ENCODE measurements at regions not wholly inside any gene's neighbourhood (a gene's known extent, or its start where the extent isn't known, plus 50 kb on each side); places are given as distances from the start of the nearest gene placed in this dataset.

DNA sequence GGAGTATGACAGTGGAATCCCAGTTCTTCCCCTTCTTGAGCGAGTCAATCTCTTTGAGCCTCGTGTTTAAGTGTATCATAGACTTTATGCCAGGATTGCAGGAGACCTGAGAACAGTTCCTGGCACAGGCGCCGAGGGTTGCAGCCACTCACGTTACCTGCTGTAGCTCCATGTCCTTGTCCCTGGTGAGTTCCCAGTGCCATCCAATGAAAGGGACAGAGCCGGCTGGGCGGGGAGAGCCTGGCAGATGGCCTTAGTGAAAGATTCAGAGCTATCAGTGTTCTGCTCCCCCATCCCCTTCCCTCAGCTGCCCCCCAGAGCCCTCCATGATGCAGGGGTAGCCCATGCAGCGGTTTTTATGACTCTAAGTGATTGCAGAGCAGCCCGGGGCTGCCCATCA, 554.0 kb downstream of the BNC2 start:
- TF ChIP-seq, protein P1, sequence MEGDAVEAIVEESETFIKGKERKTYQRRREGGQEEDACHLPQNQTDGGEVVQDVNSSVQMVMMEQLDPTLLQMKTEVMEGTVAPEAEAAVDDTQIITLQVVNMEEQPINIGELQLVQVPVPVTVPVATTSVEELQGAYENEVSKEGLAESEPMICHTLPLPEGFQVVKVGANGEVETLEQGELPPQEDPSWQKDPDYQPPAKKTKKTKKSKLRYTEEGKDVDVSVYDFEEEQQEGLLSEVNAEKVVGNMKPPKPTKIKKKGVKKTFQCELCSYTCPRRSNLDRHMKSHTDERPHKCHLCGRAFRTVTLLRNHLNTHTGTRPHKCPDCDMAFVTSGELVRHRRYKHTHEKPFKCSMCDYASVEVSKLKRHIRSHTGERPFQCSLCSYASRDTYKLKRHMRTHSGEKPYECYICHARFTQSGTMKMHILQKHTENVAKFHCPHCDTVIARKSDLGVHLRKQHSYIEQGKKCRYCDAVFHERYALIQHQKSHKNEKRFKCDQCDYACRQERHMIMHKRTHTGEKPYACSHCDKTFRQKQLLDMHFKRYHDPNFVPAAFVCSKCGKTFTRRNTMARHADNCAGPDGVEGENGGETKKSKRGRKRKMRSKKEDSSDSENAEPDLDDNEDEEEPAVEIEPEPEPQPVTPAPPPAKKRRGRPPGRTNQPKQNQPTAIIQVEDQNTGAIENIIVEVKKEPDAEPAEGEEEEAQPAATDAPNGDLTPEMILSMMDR (IDR thresholded peaks at IDR 0.05), result no peak
- TF ChIP-seq POLR2AphosphoS5 (IDR thresholded peaks at IDR 0.05; ENCODE audit: insufficient read depth in 1 of 2, low read depth in 1 of 2), result no peak
